K562 (cell line): ENCODE measurements at regions not wholly inside any gene's neighbourhood (a gene's known extent, or its start where the extent isn't known, plus 50 kb on each side); places are given as distances from the start of the nearest gene placed in this dataset.

Experiments used
- ATAC-seq: fragments of 200-7000 bp; cut with Tn5 transposase; 3 replicates; pipeline ENCODE4 v1.9.1; 2020; ENCODE audit warnings: moderate library complexity
- BruUV-seq: library from RNA; stranded (reverse); fragments of 400-500 nt; replicated peaks from 2 replicates; lab custom pipeline; 2021; lab: Mats Ljungman, UMichigan
- CTCF ChIA-PET: fragments of 300-600 bp; formaldehyde crosslinking; extraction: SDS; loops from one replicate; lab custom pipeline; 2021; ENCODE audit warnings: low intra/inter-chr PET ratio; lab: Yijun Ruan, JAX
- POLR2A ChIA-PET: fragments of 300-600, 350-650 bp; sonication (Branson Sonifier 250); formaldehyde crosslinking; extraction: SDS; loops from one replicate; lab custom pipeline; 2021; ENCODE audit warnings: antibody characterized with exemption, inconsistent platforms; lab: Yijun Ruan, JAX
- DNase-seq, 4 experiments: peaks; one replicate each; pipeline versions ENCODE4 v3.0.0 to v3.0.0-alpha.2; 2011 to 2018; ENCODE audit warnings: low spot score in 3 of 4, mixed read lengths in 3 of 4; ENCODE audit errors: extremely low read depth in 1 of 4
- FAIRE-seq: peaks from 2 replicates; lab custom pipeline; 2011; peaks lifted over from hg19 to GRCh38; lab: Jason Lieb, UNC
- H2AFZ ChIP-seq: 2 replicates; pipeline ENCODE4 v1.6.0; 2011; ENCODE audit warnings: low read depth, low read length, control low read depth, inconsistent platforms
- H3K27ac ChIP-seq: fragments of 200-600 bp; 3 replicates; pipeline ENCODE4 v1.8.0; 2011; ENCODE audit warnings: low read depth, mild to moderate bottlenecking, control low read depth, inconsistent platforms, low read length, moderate library complexity, mixed read lengths; ENCODE audit errors: extremely low read depth
- H3K27me3 ChIP-seq, 2 experiments: fragments of 300-600 bp in 1 of 2; 2 replicates in 1 of 2; 3 replicates in 1 of 2; pipeline versions ENCODE4 v1.6.0 to v1.8.0; 2011; ENCODE audit warnings: inconsistent platforms in 2 of 2, low read length in 2 of 2, mild to moderate bottlenecking in 1 of 2, mixed read lengths in 1 of 2, moderate library complexity in 1 of 2; ENCODE audit not compliant: control insufficient read depth in 2 of 2, insufficient read depth in 2 of 2
- H3K36me3 ChIP-seq: fragments of 300-600 bp; 3 replicates; pipeline ENCODE4 v1.8.0; 2011; ENCODE audit warnings: mild to moderate bottlenecking, low read length, inconsistent platforms; ENCODE audit not compliant: control insufficient read depth, insufficient read depth
- H3K4me1 ChIP-seq, 2 experiments: fragments of 200-600 bp in 1 of 2; replicated peaks in 1 of 2; 2 replicates in 1 of 2; 3 replicates in 1 of 2; pipeline versions ENCODE4 v1.5.1 to v1.8.0; 2011; ENCODE audit warnings: inconsistent platforms in 2 of 2, low read length in 2 of 2, mild to moderate bottlenecking in 1 of 2, mixed read lengths in 1 of 2, moderate library complexity in 1 of 2; ENCODE audit not compliant: control insufficient read depth in 2 of 2, insufficient read depth in 2 of 2
- H3K4me2 ChIP-seq: 2 replicates; pipeline ENCODE4 v1.6.1; 2011; ENCODE audit warnings: low read length, control low read depth, inconsistent platforms, mixed read lengths; ENCODE audit not compliant: insufficient read depth
- H3K4me3 ChIP-seq: fragments of 200-600 bp; sonication (generic), shearing (Covaris generic); 2 replicates; pipeline ENCODE4 v1.5.1; 2016; ENCODE audit warnings: control low read depth, inconsistent platforms
- H3K79me2 ChIP-seq: fragments of 200-600 bp; 3 replicates; pipeline ENCODE4 v1.8.0; 2011; ENCODE audit warnings: low read length, inconsistent platforms; ENCODE audit not compliant: control insufficient read depth, insufficient read depth
- H3K9ac ChIP-seq, 2 experiments: 2 replicates each; pipeline versions ENCODE4 v1.6.0 to v1.6.1; 2011; ENCODE audit warnings: low read depth in 2 of 2, low read length in 2 of 2, control low read depth in 1 of 2, inconsistent platforms in 1 of 2, mild to moderate bottlenecking in 1 of 2, mixed read lengths in 1 of 2; ENCODE audit not compliant: insufficient read depth in 1 of 2
- H3K9me1 ChIP-seq: one replicate; pipeline ENCODE4 v1.6.0; 2011; ENCODE audit warnings: inconsistent platforms, mild to moderate bottlenecking, low read length, moderate library complexity; ENCODE audit not compliant: control insufficient read depth, insufficient read depth
- H3K9me3 ChIP-seq: replicated peaks from 2 replicates; pipeline ENCODE4 v1.5.1; 2011; ENCODE audit warnings: low read depth, low read length, inconsistent platforms; ENCODE audit not compliant: control insufficient read depth, insufficient read depth
- H4K20me1 ChIP-seq: replicated peaks from 2 replicates; pipeline ENCODE4 v1.6.1; 2011; ENCODE audit warnings: low read length, inconsistent platforms, mixed read lengths; ENCODE audit not compliant: control insufficient read depth, insufficient read depth
- CXXC5 ChIP-seq: fragments of 250-450 bp; sonication (Bioruptor Pico); IDR thresholded peaks from 2 replicates; pipeline ENCODE4 v1.8.0; 2022; ENCODE audit warnings: inconsistent platforms, mild to moderate bottlenecking, moderate library complexity
- NCOA2 ChIP-seq, 2 experiments: fragments of 450-650 bp; IDR thresholded peaks; 2 replicates each; pipeline ENCODE4 v1.6.1; 2018; ENCODE audit warnings: mild to moderate bottlenecking in 2 of 2, moderate library complexity in 1 of 2; ENCODE audit not compliant: partially characterized antibody in 2 of 2
- TBL1XR1 ChIP-seq, 2 experiments: IDR thresholded peaks; 2 replicates each; pipeline ENCODE4 v1.6.1; 2012; ENCODE audit warnings: improper control_type of control experiment in 2 of 2, low read length in 2 of 2, mild to moderate bottlenecking in 1 of 2
- YBX1 ChIP-seq: fragments of 450-650 bp; IDR thresholded peaks from 2 replicates; pipeline ENCODE4 v1.7.1; 2016; ENCODE audit warnings: mild to moderate bottlenecking
- ZFP1 ChIP-seq: fragments of 450-650 bp; formaldehyde crosslinking; IDR thresholded peaks from 2 replicates; pipeline ENCODE4 v1.4.0; 2020; ENCODE audit warnings: mild to moderate bottlenecking, mixed read lengths
- ZNF384 ChIP-seq: IDR thresholded peaks from 2 replicates; pipeline ENCODE4 v1.6.1; 2012; ENCODE audit warnings: low read depth, low read length, improper control_type of control experiment
- ZNF589 ChIP-seq: fragments of 200-800 bp; sonication (Bioruptor generic); IDR thresholded peaks from 2 replicates; pipeline ENCODE4 v1.6.1; 2016; ENCODE audit warnings: low read depth, missing genetic modification characterization, missing compliant biosample characterization
- WGBS: fragments of 100-300 bp; shearing (Covaris generic); methylation state at CpG from one replicate; pipeline ENCODE4 v1.1.6; 2016; ENCODE audit warnings: low coverage, mixed read lengths; ENCODE audit not compliant: insufficient coverage; ENCODE audit errors: missing lambda C conversion rate; 5-methylcytosine and 5-hydroxymethylcytosine counted together
- in situ Hi-C: fragments of 300-500 bp; cut with MboI; formaldehyde crosslinking; loops from 4 replicates; pipeline ENCODE4 v1.15.0; 2018; ENCODE audit warnings: inconsistent platforms, mixed read lengths
- intact Hi-C: fragments of 100-400 bp; cut with micrococcal nuclease; formaldehyde crosslinking; loops from 2 replicates; pipeline ENCODE4 v1.14.2; 2022

- H3K27me3 ChIP-seq = no peaks in the 10 kb centered on the region
- no TSS peak for BruUV-seq
- H3K36me3 ChIP-seq = no peaks in the 10 kb centered on the region
- DNase-seq = no peak
- no peak for ATAC-seq
- in situ Hi-C loops = loop anchor here (5.0 kb wide), 1 partner anchor 103 kb away; no protein-coding TSS in a partner anchor
- no peaks in the 10 kb centered on the region for H3K79me2 ChIP-seq
- H3K4me3 ChIP-seq = no peak overlapping the region
- WGBS = 68% methylated on average over 5 of the region's 5 CpGs
- no peak overlapping the region for H3K9ac ChIP-seq
- no peak overlapping the region for H3K4me2 ChIP-seq
- H2AFZ ChIP-seq = no peak overlapping the region
- no peaks in the 10 kb centered on the region for H3K9me1 ChIP-seq
- H3K4me1 ChIP-seq = peaks cover 11 to 22% of the 10 kb centered on the region in 2 experiments
- no peak overlapping the region for H3K27ac ChIP-seq
- H3K9me3 ChIP-seq = no peaks in the 10 kb centered on the region
- TF ChIP-seq CXXC5 (no peak), ZFP1 (no peak), TBL1XR1 (IDR thresholded peaks at IDR 0.05; ENCODE audit: low read length in 2 of 2) (no peak), ZNF589 (CRISPR knock-in tag) (0 out of 2 replicates have a peak, but pooled peaks have one; percentile 15)
- TF ChIP-seq, all 486 proteins: peak for 1
- no peaks in the 10 kb centered on the region for H4K20me1 ChIP-seq
- FAIRE-seq = no peak
- intact Hi-C loops = no loop called here
- ChIA-PET POLR2A (interaction anchor here (1.0 to 2.1 kb wide), 4 partner anchors 11 to 206 kb away, joined by 3 to 6 read pairs (median 6); no protein-coding TSS in a partner anchor), CTCF (no interaction called here)
Observed at GRCh38 chr7:130904792-130905191, 170.8 kb upstream of the KLF14 start.

DNA sequence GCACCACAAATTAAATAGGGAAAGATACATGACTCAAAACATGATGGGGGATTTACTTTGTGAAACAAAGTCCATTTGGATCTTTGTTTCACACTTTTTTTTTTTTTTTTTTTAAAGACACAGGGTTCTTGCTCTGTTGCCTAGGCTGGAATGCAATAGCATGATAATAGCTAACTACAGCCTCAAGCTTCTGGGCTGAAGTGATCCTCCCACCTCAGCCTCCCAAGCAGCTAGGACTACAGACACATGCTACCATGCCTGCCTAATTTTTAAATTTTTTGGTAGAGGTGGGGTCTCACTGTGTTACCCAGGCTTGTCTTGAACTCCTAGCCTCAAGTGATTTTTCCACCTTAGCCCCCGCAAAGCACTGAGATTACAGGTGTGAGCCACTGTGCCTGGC lies 172.6 kb upstream of the KLF14 start:
- Histone ChIP-seq H3K9me1 (no peaks in the 10 kb centered on the region), H3K79me2 (no peaks in the 10 kb centered on the region; the same call in 1 of the 3 replicates), H4K20me1 (no peaks in the 10 kb centered on the region), H2AFZ (no peak overlapping the region), H3K4me3 (no peak overlapping the region), H3K4me2 (no peak overlapping the region), H3K9me3 (no peaks in the 10 kb centered on the region), H3K27ac (no peak overlapping the region), H3K27me3 (no peaks in the 10 kb centered on the region), H3K4me1 (peaks cover 11 to 40% of the 10 kb centered on the region in 2 experiments), H3K9ac (no peak overlapping the region), H3K36me3 (no peaks in the 10 kb centered on the region)
- ATAC-seq (no peak), FAIRE-seq (no peak), DNase-seq (no peak)
- ChIA-PET CTCF (interaction anchor here (0.6 kb wide), 1 partner anchor 206 kb away, joined by 3 read pairs; no protein-coding TSS in a partner anchor), POLR2A (interaction anchor here (0.6 kb wide), 2 partner anchors 9 to 11 kb away, joined by 3 read pairs; no protein-coding TSS in a partner anchor)
- no peak for TF ChIP-seq NCOA2 (IDR thresholded peaks at IDR 0.05; ENCODE audit: partially characterized antibody in 2 of 2)
- TF ChIP-seq YBX1 = no peak
- 0 out of 2 replicates have a peak, but pooled peaks have one; percentile 13 for TF ChIP-seq ZNF384
- intact Hi-C loops (no loop called here), in situ Hi-C loops (no loop called here)
- no TSS peak for BruUV-seq
- WGBS = 71% methylated on average over 1 of the region's 1 CpG
